Glutamatergic neuron (in vitro differentiated cells): ENCODE measurements at regions not wholly inside any gene's neighbourhood (a gene's known extent, or its start where the extent isn't known, plus 50 kb on each side); places are given as distances from the start of the nearest gene placed in this dataset.
"Not testable (repeated sequence)": the region's sequence is repeated elsewhere in the genome, so short reads cannot be mapped to it uniquely, and the experiment has no call there.

ENCODE experiments used
- DNase-seq: peaks from one replicate; pipeline ENCODE4 v3.0.0; 2022
- H3K27ac Mint-ChIP-seq: one replicate; pipeline ENCODE4 v1.8.0; 2020; ENCODE audit warnings: mild to moderate bottlenecking, mixed read lengths, inconsistent platforms; ENCODE audit not compliant: unreplicated experiment
- H3K27me3 Mint-ChIP-seq: one replicate; pipeline ENCODE4 v1.8.0; 2020; ENCODE audit warnings: mild to moderate bottlenecking, moderate library complexity, mixed read lengths, inconsistent platforms; ENCODE audit not compliant: unreplicated experiment
- H3K36me3 Mint-ChIP-seq: one replicate; pipeline ENCODE4 v1.8.0; 2020; ENCODE audit warnings: mild to moderate bottlenecking, mixed read lengths, inconsistent platforms; ENCODE audit not compliant: unreplicated experiment
- H3K4me1 Mint-ChIP-seq: one replicate; pipeline ENCODE4 v1.8.0; 2020; ENCODE audit warnings: mild to moderate bottlenecking, low read depth, mixed read lengths, inconsistent platforms; ENCODE audit not compliant: unreplicated experiment
- H3K4me3 Mint-ChIP-seq: one replicate; pipeline ENCODE4 v1.8.0; 2020; ENCODE audit warnings: mild to moderate bottlenecking, mixed read lengths, inconsistent platforms; ENCODE audit not compliant: unreplicated experiment
- H3K9me3 Mint-ChIP-seq: one replicate; pipeline ENCODE4 v1.8.0; 2020; ENCODE audit warnings: mild to moderate bottlenecking, moderate library complexity, mixed read lengths, inconsistent platforms; ENCODE audit not compliant: unreplicated experiment

- H3K9me3 Mint-ChIP-seq, H3K4me1 Mint-ChIP-seq, H3K4me3 Mint-ChIP-seq, DNase-seq, H3K27me3 Mint-ChIP-seq, H3K36me3 Mint-ChIP-seq, H3K27ac Mint-ChIP-seq: not testable (repeated sequence)
These were observed 120.3 kb upstream of the NBPF19 start for GRCh38 chr1:149354579-149354978.

- DNase-seq, H3K27ac Mint-ChIP-seq, H3K4me1 Mint-ChIP-seq, H3K36me3 Mint-ChIP-seq, H3K27me3 Mint-ChIP-seq, H3K4me3 Mint-ChIP-seq, H3K9me3 Mint-ChIP-seq: not testable (repeated sequence)
These were observed 119.1 kb upstream of the NBPF19 start for GRCh38 chr1:149355748-149356147.

- H3K4me1 Mint-ChIP-seq, H3K9me3 Mint-ChIP-seq, H3K4me3 Mint-ChIP-seq, H3K27me3 Mint-ChIP-seq, DNase-seq, H3K36me3 Mint-ChIP-seq, H3K27ac Mint-ChIP-seq: not testable (repeated sequence)
These were observed 118.7 kb upstream of the NBPF19 start for GRCh38 chr1:149356152-149356551.

- not testable (repeated sequence) for DNase-seq, H3K4me1 Mint-ChIP-seq, H3K36me3 Mint-ChIP-seq, H3K27ac Mint-ChIP-seq, H3K27me3 Mint-ChIP-seq, H3K9me3 Mint-ChIP-seq, H3K4me3 Mint-ChIP-seq
These were observed 114.5 kb upstream of the NBPF19 start for GRCh38 chr1:149360351-149360750.

GRCh38 chr1:149361310-149361709 is 113.5 kb upstream of the NBPF19 start:
- H3K27me3 Mint-ChIP-seq, H3K4me1 Mint-ChIP-seq, H3K27ac Mint-ChIP-seq, H3K4me3 Mint-ChIP-seq, DNase-seq, H3K9me3 Mint-ChIP-seq, H3K36me3 Mint-ChIP-seq: not testable (repeated sequence)

GRCh38 chr1:149364188-149364981 is 110.5 kb upstream of the NBPF19 start:
- DNase-seq, H3K27me3 Mint-ChIP-seq, H3K36me3 Mint-ChIP-seq, H3K27ac Mint-ChIP-seq, H3K9me3 Mint-ChIP-seq, H3K4me1 Mint-ChIP-seq, H3K4me3 Mint-ChIP-seq: not testable (repeated sequence)

- H3K27me3 Mint-ChIP-seq, H3K27ac Mint-ChIP-seq, H3K36me3 Mint-ChIP-seq, H3K4me3 Mint-ChIP-seq, H3K9me3 Mint-ChIP-seq, DNase-seq, H3K4me1 Mint-ChIP-seq: not testable (repeated sequence)
These were observed 108.4 kb upstream of the NBPF19 start for GRCh38 chr1:149366402-149366801.

GRCh38 chr1:149367472-149368044 is 107.3 kb upstream of the NBPF19 start:
- not testable (repeated sequence) for H3K4me1 Mint-ChIP-seq, DNase-seq, H3K27me3 Mint-ChIP-seq, H3K27ac Mint-ChIP-seq, H3K4me3 Mint-ChIP-seq, H3K36me3 Mint-ChIP-seq, H3K9me3 Mint-ChIP-seq

GRCh38 chr1:149368337-149368736 is 106.5 kb upstream of the NBPF19 start:
- not testable (repeated sequence) for H3K27ac Mint-ChIP-seq, H3K27me3 Mint-ChIP-seq, H3K4me1 Mint-ChIP-seq, H3K9me3 Mint-ChIP-seq, DNase-seq, H3K4me3 Mint-ChIP-seq, H3K36me3 Mint-ChIP-seq

- H3K4me3 Mint-ChIP-seq, H3K27ac Mint-ChIP-seq, H3K4me1 Mint-ChIP-seq, H3K9me3 Mint-ChIP-seq, H3K36me3 Mint-ChIP-seq, DNase-seq, H3K27me3 Mint-ChIP-seq: not testable (repeated sequence)
These were observed 105.8 kb upstream of the NBPF19 start for GRCh38 chr1:149369081-149369480.

- not testable (repeated sequence) for H3K4me1 Mint-ChIP-seq, H3K9me3 Mint-ChIP-seq, H3K27me3 Mint-ChIP-seq, H3K4me3 Mint-ChIP-seq, H3K27ac Mint-ChIP-seq, DNase-seq, H3K36me3 Mint-ChIP-seq
These were observed 102.9 kb upstream of the NBPF19 start for GRCh38 chr1:149371955-149372354.

GRCh38 chr1:149378462-149378861 is 96.4 kb upstream of the NBPF19 start:
- H3K36me3 Mint-ChIP-seq, DNase-seq, H3K4me1 Mint-ChIP-seq, H3K4me3 Mint-ChIP-seq, H3K9me3 Mint-ChIP-seq, H3K27me3 Mint-ChIP-seq, H3K27ac Mint-ChIP-seq: not testable (repeated sequence)
